Stomach smooth muscle (tissue), 2 donors: ENCODE measurements at regions not wholly inside any gene's neighbourhood (a gene's known extent, or its start where the extent isn't known, plus 50 kb on each side); places are given as distances from the start of the nearest gene placed in this dataset.

Source experiments
- H3K27ac ChIP-seq: one replicate; pipeline ENCODE4 v1.7.0; 2013; ENCODE audit warnings: mild to moderate bottlenecking, low read length, inconsistent platforms
- H3K27me3 ChIP-seq, 2 donors: one replicate each; pipeline ENCODE4 v1.7.0; 2013; ENCODE audit warnings: low read length in 2 of 2; ENCODE audit not compliant: insufficient read depth in 2 of 2, control insufficient read depth in 1 of 2
- H3K36me3 ChIP-seq, 2 donors: one replicate each; pipeline ENCODE4 v1.7.0; 2013; ENCODE audit warnings: low read length in 2 of 2; ENCODE audit not compliant: control insufficient read depth in 2 of 2, insufficient read depth in 2 of 2
- H3K4me1 ChIP-seq: one replicate; pipeline ENCODE4 v1.7.0; 2013; ENCODE audit warnings: low read length; ENCODE audit not compliant: control insufficient read depth, insufficient read depth
- H3K4me3 ChIP-seq, 2 donors: one replicate each; pipeline ENCODE4 v1.7.0; 2013; ENCODE audit warnings: low read length in 2 of 2
- H3K9ac ChIP-seq, 2 donors: one replicate each; pipeline ENCODE4 v1.7.0; 2013; ENCODE audit warnings: low read length in 2 of 2, mild to moderate bottlenecking in 1 of 2
- H3K9me3 ChIP-seq, 2 donors: one replicate each; pipeline ENCODE4 v1.7.0; 2013; ENCODE audit warnings: low read length in 2 of 2; ENCODE audit not compliant: control insufficient read depth in 2 of 2
- donor health status: healthy.
- donor health status: Pancreatic carcinoma.

- Histone ChIP-seq H3K36me3 (no peaks in the 10 kb centered on the region), H3K9ac (no peak overlapping the region), H3K4me3 (no peak overlapping the region), H3K27ac (no peak overlapping the region), H3K9me3 (peaks cover 0 to 9% of the 10 kb centered on the region in 2 donors), H3K27me3 (no peaks in the 10 kb centered on the region), H3K4me1 (peaks cover 19% of the 10 kb centered on the region)
Observed at GRCh38 chr2:240365971-240366471, 69.4 kb upstream of the GPC1 start.

DNA sequence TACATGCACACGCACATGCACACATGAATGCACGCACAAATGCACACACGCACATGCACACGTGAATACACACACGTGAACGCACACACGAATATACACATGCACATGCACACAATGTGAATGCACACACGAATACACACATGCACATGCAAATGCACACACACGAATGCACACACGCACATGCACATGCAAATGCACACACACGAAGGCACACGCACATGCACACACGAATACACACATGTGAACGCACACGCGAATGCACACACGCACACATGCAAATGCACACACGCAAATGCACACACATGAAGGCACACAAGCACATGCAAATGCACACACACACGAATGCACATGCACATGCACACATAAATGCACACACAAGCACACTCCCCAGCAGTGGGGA, 68.6 kb upstream of the GPC1 start:
- H3K4me1 ChIP-seq = peaks cover 22% of the 10 kb centered on the region

GRCh38 chr2:240367721-240368120, 67.7 kb upstream of the GPC1 start:
- H3K4me1 ChIP-seq = peaks cover 22% of the 10 kb centered on the region
- H3K9ac ChIP-seq = no peak overlapping the region
- H3K36me3 ChIP-seq = no peaks in the 10 kb centered on the region
- no peaks in the 10 kb centered on the region for H3K9me3 ChIP-seq
- H3K27ac ChIP-seq = no peak overlapping the region
- H3K4me3 ChIP-seq = no peak overlapping the region
- H3K27me3 ChIP-seq = no peaks in the 10 kb centered on the region

More for the DNA sequence above, 68.6 kb upstream of the GPC1 start:
- Histone ChIP-seq H3K27me3 (no peaks in the 10 kb centered on the region), H3K4me3 (no peak overlapping the region), H3K9me3 (peaks cover 0 to under 1% of the 10 kb centered on the region in 2 donors), H3K36me3 (no peaks in the 10 kb centered on the region), H3K9ac (no peak overlapping the region), H3K27ac (no peak overlapping the region)

GRCh38 chr2:240368781-240369331, 66.6 kb upstream of the GPC1 start:
- H3K27ac ChIP-seq = no peak overlapping the region
- no peaks in the 10 kb centered on the region for H3K36me3 ChIP-seq
- H3K27me3 ChIP-seq = no peaks in the 10 kb centered on the region
- H3K4me1 ChIP-seq = peaks cover 26% of the 10 kb centered on the region
- no peak overlapping the region for H3K9ac ChIP-seq
- H3K4me3 ChIP-seq = no peak overlapping the region
- H3K9me3 ChIP-seq = no peaks in the 10 kb centered on the region

DNA sequence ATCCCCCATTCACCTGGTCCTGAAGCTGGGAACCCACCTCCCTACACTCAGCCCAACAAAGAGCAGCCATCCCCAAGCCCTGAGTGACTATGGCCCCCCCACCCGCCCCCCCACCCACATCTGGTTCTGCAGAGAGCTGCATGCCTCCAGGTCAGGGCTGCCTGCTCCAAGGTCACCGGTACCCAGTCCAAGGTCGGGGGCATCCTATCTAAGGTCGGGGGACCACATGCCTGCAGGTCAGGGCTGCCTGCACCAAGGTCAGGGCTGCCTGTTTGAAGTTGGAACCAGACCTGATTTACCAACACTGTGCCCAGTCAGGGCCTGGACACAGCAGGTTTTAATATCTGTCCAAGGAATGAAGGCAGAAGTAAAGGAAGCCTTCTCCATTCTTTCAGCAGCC, 66.1 kb upstream of the GPC1 start:
- H3K4me1 ChIP-seq = peaks cover 31% of the 10 kb centered on the region

GRCh38 chr2:240369801-240370585, 65.5 kb upstream of the GPC1 start:
- peak overlapping the region; percentile 64 for H3K27ac ChIP-seq
- peak overlapping the region; percentile 27 to 47 for H3K9ac ChIP-seq
- H3K27me3 ChIP-seq = no peaks in the 10 kb centered on the region
- peaks cover 37% of the 10 kb centered on the region for H3K4me1 ChIP-seq
- no peaks in the 10 kb centered on the region for H3K9me3 ChIP-seq
- H3K36me3 ChIP-seq = no peaks in the 10 kb centered on the region
- H3K4me3 ChIP-seq = peak overlapping the region in 1 of 2 donors; percentile 22

More for the DNA sequence above, 66.1 kb upstream of the GPC1 start:
- Histone ChIP-seq H3K27me3 (no peaks in the 10 kb centered on the region), H3K4me3 (no peak overlapping the region), H3K36me3 (no peaks in the 10 kb centered on the region), H3K9ac (peak overlapping the region in 1 of 2 donors; percentile 47), H3K27ac (peak overlapping the region; percentile 64), H3K9me3 (no peaks in the 10 kb centered on the region)

GRCh38 chr2:240371129-240372000, 64.1 kb upstream of the GPC1 start:
- Histone ChIP-seq H3K4me1 (peaks cover 33% of the 10 kb centered on the region), H3K36me3 (no peaks in the 10 kb centered on the region), H3K27me3 (no peaks in the 10 kb centered on the region), H3K9me3 (no peaks in the 10 kb centered on the region), H3K9ac (no peak overlapping the region), H3K4me3 (no peak overlapping the region), H3K27ac (no peak overlapping the region)

DNA sequence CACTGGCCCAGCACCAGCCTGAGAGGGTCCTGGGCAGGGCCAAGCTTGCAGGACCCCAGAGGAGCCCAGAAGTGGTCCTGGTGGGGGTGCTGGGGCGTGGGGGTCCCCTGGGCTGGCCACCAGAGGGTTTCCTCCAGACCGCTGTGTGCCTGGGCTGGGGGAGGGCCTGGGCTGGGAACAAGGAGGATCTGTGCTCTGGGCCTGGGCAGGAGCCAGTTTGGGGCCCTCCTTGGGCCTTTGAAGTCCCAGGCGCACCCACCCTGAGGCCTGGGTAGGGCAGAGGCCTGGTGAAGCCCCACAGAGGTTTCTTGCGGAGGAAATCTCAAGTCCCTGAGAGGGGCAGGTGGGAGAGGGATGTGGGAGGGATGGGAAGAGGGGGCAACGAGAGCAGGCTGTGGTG, 63.4 kb upstream of the GPC1 start:
- Histone ChIP-seq H3K4me1 (peaks cover 34% of the 10 kb centered on the region), H3K27me3 (no peaks in the 10 kb centered on the region), H3K4me3 (no peak overlapping the region), H3K9ac (no peak overlapping the region), H3K27ac (no peak overlapping the region), H3K36me3 (no peaks in the 10 kb centered on the region), H3K9me3 (no peaks in the 10 kb centered on the region)

DNA sequence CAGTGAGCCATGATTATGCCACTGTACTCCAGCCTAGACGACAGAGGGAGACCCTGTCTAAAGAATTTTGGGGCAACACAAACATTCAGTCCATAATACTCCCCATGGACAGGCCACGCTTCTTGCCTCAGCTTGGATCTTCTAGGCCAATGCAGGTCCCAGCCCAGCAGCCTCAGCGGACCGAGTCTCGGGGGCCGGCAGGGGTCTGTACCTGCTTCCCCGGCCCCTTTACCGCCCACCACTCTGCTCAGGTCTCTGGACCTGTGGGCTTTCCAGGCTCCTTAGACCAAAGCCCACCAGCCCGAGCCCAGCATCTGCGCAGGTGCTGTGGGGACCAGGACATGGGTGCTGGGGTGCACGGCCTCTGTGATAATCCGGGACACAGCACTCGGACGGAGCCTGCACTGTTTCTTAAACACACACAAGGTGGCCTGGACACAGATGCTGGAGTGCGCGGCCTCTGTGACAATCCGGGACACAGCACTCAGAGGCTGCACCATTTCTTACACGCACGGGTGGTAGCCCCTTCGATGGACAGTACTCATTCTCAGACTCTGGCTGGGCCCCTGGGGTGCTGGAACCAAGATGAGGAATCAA, 62.1 kb upstream of the GPC1 start:
- Histone ChIP-seq H3K36me3 (no peaks in the 10 kb centered on the region), H3K9me3 (no peaks in the 10 kb centered on the region), H3K9ac (peak overlapping the region in 1 of 2 donors; percentile 48), H3K4me3 (no peak overlapping the region), H3K27me3 (no peaks in the 10 kb centered on the region), H3K4me1 (peaks cover 37% of the 10 kb centered on the region), H3K27ac (peak overlapping the region; percentile 46)
